HEK293 (cell line): ENCODE measurements at regions not wholly inside any gene's neighbourhood (a gene's known extent, or its start where the extent isn't known, plus 50 kb on each side); places are given as distances from the start of the nearest gene placed in this dataset.

ENCODE experiments used
- CTCF ChIA-PET: fragments of 350-600 bp; formaldehyde crosslinking; extraction: SDS; loops from one replicate; lab custom pipeline; 2021; ENCODE audit warnings: antibody characterized with exemption; lab: Yijun Ruan, JAX
- POLR2A ChIA-PET: fragments of 300-600 bp; formaldehyde crosslinking; extraction: SDS; loops from one replicate; lab custom pipeline; 2020; ENCODE audit warnings: antibody characterized with exemption, inconsistent platforms; lab: Yijun Ruan, JAX
- H3K27ac ChIP-seq: fragments of 200-500 bp; sonication (Bioruptor generic); 2 replicates; pipeline ENCODE4 v1.5.1; 2014; ENCODE audit warnings: low read depth, low read length, control low read depth, inconsistent platforms; ENCODE audit errors: extremely low read depth
- H3K36me3 ChIP-seq, 2 experiments: fragments of 200-500 bp in 1 of 2; sonication (Bioruptor generic) in 1 of 2; 1 replicate in 1 of 2; 2 replicates in 1 of 2; pipeline ENCODE4 v1.5.1; 2014 to 2017; ENCODE audit warnings: inconsistent platforms in 2 of 2, low read length in 2 of 2; ENCODE audit not compliant: control insufficient read depth in 2 of 2, insufficient read depth in 1 of 2
- H3K4me1 ChIP-seq: fragments of 200-500 bp; sonication (Bioruptor generic); 2 replicates; pipeline ENCODE4 v1.5.1; 2014; ENCODE audit warnings: mild to moderate bottlenecking, low read length, inconsistent platforms; ENCODE audit not compliant: control insufficient read depth, insufficient read depth
- H3K4me3 ChIP-seq: 2 replicates; pipeline ENCODE4 v1.5.1; 2011; ENCODE audit warnings: low read depth, mild to moderate bottlenecking, control low read depth, low read length, moderate library complexity
- H3K9me3 ChIP-seq: fragments of 200-500 bp; sonication (Bioruptor generic); 2 replicates; pipeline ENCODE4 v1.5.1; 2014; ENCODE audit warnings: low read depth, low read length, inconsistent platforms; ENCODE audit not compliant: control insufficient read depth, insufficient read depth
- GLIS2 ChIP-seq: fragments of 450-650 bp; formaldehyde crosslinking; IDR thresholded peaks from 2 replicates; pipeline ENCODE4 v1.5.1; 2016; ENCODE audit warnings: missing biosample characterization, missing genetic modification characterization
- HIC1 ChIP-seq: fragments of 450-650 bp; formaldehyde crosslinking; IDR thresholded peaks from 2 replicates; pipeline ENCODE4 v1.5.1; 2016; ENCODE audit warnings: missing biosample characterization, missing genetic modification characterization
- KLF17 ChIP-seq: fragments of 450-650 bp; formaldehyde crosslinking; IDR thresholded peaks from 2 replicates; pipeline ENCODE4 v1.5.1; 2016; ENCODE audit warnings: missing biosample characterization, missing genetic modification characterization
- OSR2 ChIP-seq: fragments of 450-650 bp; formaldehyde crosslinking; IDR thresholded peaks from 2 replicates; pipeline ENCODE4 v1.5.1; 2016; ENCODE audit warnings: missing biosample characterization, missing genetic modification characterization
- SETDB1 ChIP-seq: IDR thresholded peaks from one replicate; pipeline ENCODE4 v1.6.1; 2017; ENCODE audit warnings: mild to moderate bottlenecking, low read length, moderate library complexity, mixed read lengths; ENCODE audit not compliant: insufficient read length
- ZNF114 ChIP-seq: fragments of 450-650 bp; formaldehyde crosslinking; IDR thresholded peaks from 2 replicates; pipeline ENCODE4 v1.5.0; 2017; ENCODE audit warnings: missing biosample characterization, missing genetic modification characterization
- ZNF133 ChIP-seq: fragments of 450-650 bp; formaldehyde crosslinking; IDR thresholded peaks from 2 replicates; pipeline ENCODE4 v1.5.1; 2016; ENCODE audit warnings: missing biosample characterization, missing genetic modification characterization
- ZNF169 ChIP-seq: fragments of 450-650 bp; formaldehyde crosslinking; IDR thresholded peaks from 2 replicates; pipeline ENCODE4 v1.5.1; 2016; ENCODE audit warnings: missing biosample characterization, missing genetic modification characterization
- ZNF24 ChIP-seq: fragments of 450-650 bp; formaldehyde crosslinking; IDR thresholded peaks from 2 replicates; pipeline ENCODE4 v1.5.1; 2016; ENCODE audit warnings: missing biosample characterization, missing genetic modification characterization
- ZNF266 ChIP-seq: fragments of 450-650 bp; formaldehyde crosslinking; IDR thresholded peaks from 2 replicates; pipeline ENCODE4 v1.5.1; 2016; ENCODE audit warnings: missing biosample characterization, missing genetic modification characterization, low read depth
- ZNF341 ChIP-seq: fragments of 450-650 bp; formaldehyde crosslinking; IDR thresholded peaks from 2 replicates; pipeline ENCODE4; 2016; ENCODE audit warnings: low read depth, missing biosample characterization, missing genetic modification characterization
- ZNF350 ChIP-seq: fragments of 450-650 bp; formaldehyde crosslinking; IDR thresholded peaks from 2 replicates; pipeline ENCODE4 v1.5.0; 2017; ENCODE audit warnings: missing biosample characterization, mild to moderate bottlenecking, missing genetic modification characterization
- ZNF394 ChIP-seq: fragments of 450-650 bp; formaldehyde crosslinking; IDR thresholded peaks from 2 replicates; pipeline ENCODE4 v1.5.1; 2016; ENCODE audit warnings: missing biosample characterization, missing genetic modification characterization, mild to moderate bottlenecking, moderate library complexity, borderline replicate concordance
- ZNF510 ChIP-seq: fragments of 450-650 bp; formaldehyde crosslinking; IDR thresholded peaks from 2 replicates; pipeline ENCODE4 v1.5.1; 2018; ENCODE audit warnings: mild to moderate bottlenecking, missing genetic modification characterization, missing biosample characterization; ENCODE audit not compliant: insufficient replicate concordance
- ZNF521 ChIP-seq: fragments of 450-650 bp; formaldehyde crosslinking; IDR thresholded peaks from 2 replicates; pipeline ENCODE4 v1.5.1; 2017; ENCODE audit warnings: missing biosample characterization, mild to moderate bottlenecking, missing genetic modification characterization
- ZNF548 ChIP-seq: fragments of 450-650 bp; formaldehyde crosslinking; IDR thresholded peaks from 2 replicates; pipeline ENCODE4 v1.5.1; 2016; ENCODE audit warnings: missing biosample characterization, missing genetic modification characterization
- ZNF626 ChIP-seq: fragments of 450-650 bp; sonication (Bioruptor Pico); formaldehyde crosslinking; IDR thresholded peaks from 2 replicates; pipeline ENCODE4 v1.5.1; 2018; ENCODE audit warnings: missing biosample characterization, missing genetic modification characterization, inconsistent platforms
- ZNF664 ChIP-seq: fragments of 450-650 bp; formaldehyde crosslinking; IDR thresholded peaks from 2 replicates; pipeline ENCODE4 v1.5.1; 2016; ENCODE audit warnings: missing biosample characterization, missing genetic modification characterization
- ZNF707 ChIP-seq: fragments of 450-650 bp; formaldehyde crosslinking; IDR thresholded peaks from 2 replicates; pipeline ENCODE4 v1.5.1; 2016; ENCODE audit warnings: missing biosample characterization, missing genetic modification characterization
- ZNF747 ChIP-seq: fragments of 450-650 bp; formaldehyde crosslinking; IDR thresholded peaks from 2 replicates; pipeline ENCODE4 v1.5.1; 2016; ENCODE audit warnings: missing biosample characterization, missing genetic modification characterization
- ZNF792 ChIP-seq: fragments of 450-650 bp; formaldehyde crosslinking; IDR thresholded peaks from 2 replicates; pipeline ENCODE4 v1.5.1; 2016; ENCODE audit warnings: missing biosample characterization, missing genetic modification characterization
- ZSCAN18 ChIP-seq: fragments of 450-650 bp; formaldehyde crosslinking; IDR thresholded peaks from 2 replicates; pipeline ENCODE4 v1.5.1; 2016; ENCODE audit warnings: missing biosample characterization, missing genetic modification characterization
- ZSCAN23 ChIP-seq: fragments of 450-650 bp; formaldehyde crosslinking; IDR thresholded peaks from 2 replicates; pipeline ENCODE4 v1.5.1; 2016; ENCODE audit warnings: missing biosample characterization, missing genetic modification characterization
- TF ChIP-seq, protein P1 (sequence below): fragments of 450-650 bp; formaldehyde crosslinking; IDR thresholded peaks from 2 replicates; pipeline ENCODE4 v1.5.1; 2016; ENCODE audit warnings: missing biosample characterization, missing genetic modification characterization
- TF ChIP-seq, protein P2 (sequence below): fragments of 450-650 bp; formaldehyde crosslinking; IDR thresholded peaks from 2 replicates; pipeline ENCODE4 v1.5.1; 2016; ENCODE audit warnings: missing biosample characterization, missing genetic modification characterization

DNA sequence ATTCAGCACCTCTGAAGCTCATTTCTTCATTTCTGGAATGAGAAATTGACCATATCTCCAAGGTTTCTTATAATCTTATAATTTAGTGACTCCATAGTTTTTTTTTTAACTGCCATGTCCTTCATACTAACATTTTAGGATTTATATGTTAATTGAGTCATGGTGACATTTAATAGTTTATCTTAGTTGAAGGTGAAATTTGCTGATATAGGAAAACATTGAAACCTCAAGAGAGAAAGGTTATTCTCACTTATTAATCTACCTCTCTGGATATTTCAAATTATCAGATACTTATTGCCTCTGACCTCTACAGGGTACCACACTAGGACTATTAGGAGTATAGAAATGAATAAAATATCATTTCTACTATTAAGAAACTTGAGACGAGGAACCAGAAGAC lies 499.0 kb downstream of the NUP35 start:
- H3K4me3 ChIP-seq = no peak overlapping the region
- no peaks in the 10 kb centered on the region for H3K36me3 ChIP-seq
- H3K27ac ChIP-seq = no peak overlapping the region
- no peaks in the 10 kb centered on the region for H3K4me1 ChIP-seq
- no peak for TF ChIP-seq KLF17 (tag by site-specific recombination)
- no peak for TF ChIP-seq ZNF664 (tag by site-specific recombination)
- TF ChIP-seq ZNF114 = no peak
- TF ChIP-seq ZNF521 = no peak
- TF ChIP-seq ZSCAN23 (tag by site-specific recombination) = no peak
- TF ChIP-seq SETDB1 = no peak
- TF ChIP-seq ZNF350 (tag by site-specific recombination) = no peak
- no peak for TF ChIP-seq OSR2 (tag by site-specific recombination)
- TF ChIP-seq ZNF266 = no peak
- no peak for TF ChIP-seq ZNF707 (tag by site-specific recombination)
- TF ChIP-seq ZNF626 = no peak
- no peak for TF ChIP-seq ZSCAN18 (tag by site-specific recombination)
- TF ChIP-seq ZNF133 (tag by site-specific recombination) = no peak
- POLR2A ChIA-PET = no interaction called here
- no peaks in the 10 kb centered on the region for H3K9me3 ChIP-seq
- CTCF ChIA-PET = no interaction called here

GRCh38 chr2:183630964-183631363 lies 506.7 kb downstream of the NUP35 start:
- TF ChIP-seq ZNF510 (tag by site-specific recombination) = no peak
- no peak for TF ChIP-seq ZNF792 (tag by site-specific recombination)
- no peak for TF ChIP-seq SETDB1
- TF ChIP-seq, protein P1, sequence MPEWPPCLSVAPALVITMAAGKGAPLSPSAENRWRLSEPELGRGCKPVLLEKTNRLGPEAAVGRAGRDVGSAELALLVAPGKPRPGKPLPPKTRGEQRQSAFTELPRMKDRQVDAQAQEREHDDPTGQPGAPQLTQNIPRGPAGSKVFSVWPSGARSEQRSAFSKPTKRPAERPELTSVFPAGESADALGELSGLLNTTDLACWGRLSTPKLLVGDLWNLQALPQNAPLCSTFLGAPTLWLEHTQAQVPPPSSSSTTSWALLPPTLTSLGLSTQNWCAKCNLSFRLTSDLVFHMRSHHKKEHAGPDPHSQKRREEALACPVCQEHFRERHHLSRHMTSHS (tag by site-specific recombination) = no peak
- TF ChIP-seq ZNF24 (tag by site-specific recombination) = no peak
- TF ChIP-seq ZNF169 (tag by site-specific recombination) = no peak
- TF ChIP-seq ZNF747 = no peak
- no peak for TF ChIP-seq HIC1 (tag by site-specific recombination)
- TF ChIP-seq, protein P2, sequence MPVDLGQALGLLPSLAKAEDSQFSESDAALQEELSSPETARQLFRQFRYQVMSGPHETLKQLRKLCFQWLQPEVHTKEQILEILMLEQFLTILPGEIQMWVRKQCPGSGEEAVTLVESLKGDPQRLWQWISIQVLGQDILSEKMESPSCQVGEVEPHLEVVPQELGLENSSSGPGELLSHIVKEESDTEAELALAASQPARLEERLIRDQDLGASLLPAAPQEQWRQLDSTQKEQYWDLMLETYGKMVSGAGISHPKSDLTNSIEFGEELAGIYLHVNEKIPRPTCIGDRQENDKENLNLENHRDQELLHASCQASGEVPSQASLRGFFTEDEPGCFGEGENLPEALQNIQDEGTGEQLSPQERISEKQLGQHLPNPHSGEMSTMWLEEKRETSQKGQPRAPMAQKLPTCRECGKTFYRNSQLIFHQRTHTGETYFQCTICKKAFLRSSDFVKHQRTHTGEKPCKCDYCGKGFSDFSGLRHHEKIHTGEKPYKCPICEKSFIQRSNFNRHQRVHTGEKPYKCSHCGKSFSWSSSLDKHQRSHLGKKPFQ (tag by site-specific recombination) = no peak
- no peak for TF ChIP-seq GLIS2
- no peak for TF ChIP-seq ZNF350 (tag by site-specific recombination)
- no peak for TF ChIP-seq ZNF394 (tag by site-specific recombination)
- TF ChIP-seq ZNF548 (tag by site-specific recombination) = no peak
- no peak for TF ChIP-seq ZNF341 (tag by site-specific recombination)
- Histone ChIP-seq H3K36me3 (no peaks in the 10 kb centered on the region), H3K27ac (no peak overlapping the region), H3K4me3 (no peak overlapping the region), H3K4me1 (no peaks in the 10 kb centered on the region), H3K9me3 (no peaks in the 10 kb centered on the region)
- ChIA-PET CTCF (no interaction called here), POLR2A (no interaction called here)
